ENCODE measurements at regions not wholly inside any gene's neighbourhood (a gene's known extent, or its start where the extent isn't known, plus 50 kb on each side); places are given as distances from the start of the nearest gene placed in this dataset.

DNA sequence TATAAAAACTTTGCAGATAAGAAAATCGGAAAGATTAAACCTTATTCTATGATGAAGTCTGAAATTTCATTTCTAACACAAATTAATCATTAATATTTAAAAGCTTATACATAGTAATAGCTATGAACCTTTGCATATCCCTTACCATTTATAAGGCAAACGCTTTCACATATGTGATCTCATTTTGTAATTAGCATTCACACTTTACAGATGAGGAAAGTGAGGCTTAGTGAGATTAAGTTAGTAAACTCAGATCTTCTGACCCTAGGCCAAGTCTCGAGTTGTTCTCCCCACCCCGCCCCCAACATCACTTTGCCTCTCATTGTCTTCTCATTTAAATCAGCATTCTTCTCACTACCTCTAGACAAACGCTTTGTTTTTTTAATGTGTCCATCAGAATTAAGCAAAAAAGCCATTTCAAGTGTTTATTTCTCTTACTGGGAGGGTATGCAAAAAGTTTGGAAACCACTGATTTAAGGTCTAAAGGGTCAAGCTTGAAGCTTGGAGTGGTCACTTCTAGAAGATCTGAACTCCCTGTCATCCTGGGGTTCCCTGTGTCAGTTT is 172.9 kb upstream of the BCL6 start:
- TF ChIP-seq, protein P1, sequence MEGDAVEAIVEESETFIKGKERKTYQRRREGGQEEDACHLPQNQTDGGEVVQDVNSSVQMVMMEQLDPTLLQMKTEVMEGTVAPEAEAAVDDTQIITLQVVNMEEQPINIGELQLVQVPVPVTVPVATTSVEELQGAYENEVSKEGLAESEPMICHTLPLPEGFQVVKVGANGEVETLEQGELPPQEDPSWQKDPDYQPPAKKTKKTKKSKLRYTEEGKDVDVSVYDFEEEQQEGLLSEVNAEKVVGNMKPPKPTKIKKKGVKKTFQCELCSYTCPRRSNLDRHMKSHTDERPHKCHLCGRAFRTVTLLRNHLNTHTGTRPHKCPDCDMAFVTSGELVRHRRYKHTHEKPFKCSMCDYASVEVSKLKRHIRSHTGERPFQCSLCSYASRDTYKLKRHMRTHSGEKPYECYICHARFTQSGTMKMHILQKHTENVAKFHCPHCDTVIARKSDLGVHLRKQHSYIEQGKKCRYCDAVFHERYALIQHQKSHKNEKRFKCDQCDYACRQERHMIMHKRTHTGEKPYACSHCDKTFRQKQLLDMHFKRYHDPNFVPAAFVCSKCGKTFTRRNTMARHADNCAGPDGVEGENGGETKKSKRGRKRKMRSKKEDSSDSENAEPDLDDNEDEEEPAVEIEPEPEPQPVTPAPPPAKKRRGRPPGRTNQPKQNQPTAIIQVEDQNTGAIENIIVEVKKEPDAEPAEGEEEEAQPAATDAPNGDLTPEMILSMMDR (IDR thresholded peaks at IDR 0.05), result no peak
- TF ChIP-seq POLR2A (IDR thresholded peaks at IDR 0.05), result no peak
